ENCODE measurements at regions not wholly inside any gene's neighbourhood (a gene's known extent, or its start where the extent isn't known, plus 50 kb on each side); places are given as distances from the start of the nearest gene placed in this dataset.

- Histone ChIP-seq H3K79me2 (ENCODE audit: insufficient read depth, low read length) (no peaks in the 10 kb centered on the region), H3K4me3 (replicated peaks in 1 of 3; ENCODE audit: insufficient read depth in 1 of 3, low read depth in 2 of 3, low read length in 3 of 3) (peak overlapping the region in 2 of 3 experiments; percentile 46 to 63; a peak in 2 of 6 replicates), H3K36me3 (replicated peaks in 1 of 2; ENCODE audit: control insufficient read depth in 1 of 2, insufficient read depth in 2 of 2, low read length in 2 of 2) (no peaks in the 10 kb centered on the region), H3K9ac (ENCODE audit: insufficient read depth, low read depth, low read length) (peak overlapping the region; percentile 65), H2AFZ (ENCODE audit: low read length) (peak overlapping the region; percentile 74), H3K4me1 (ENCODE audit: insufficient read depth, low read length) (peaks cover 46% of the 10 kb centered on the region), H3K27ac (ENCODE audit: extremely low read length, insufficient read depth, low read length) (peak overlapping the region; percentile 88), H3K27me3 (ENCODE audit: control insufficient read depth in 1 of 2, insufficient read depth in 2 of 2, low read length in 2 of 2) (no peaks in the 10 kb centered on the region), H3K4me2 (ENCODE audit: low read depth, low read length) (peak overlapping the region; percentile 88), H4K20me1 (ENCODE audit: insufficient read depth, low read length) (no peaks in the 10 kb centered on the region), H3K9me3 (ENCODE audit: low read length) (0 out of 2 replicates have a peak, but pooled peaks cover 3% of the 10 kb centered on the region)
- POLR2A ChIA-PET: interaction anchor here (0.8 to 2.9 kb wide), 6 partner anchors 9 to 705 kb away, joined by 3 to 33 read pairs (median 5); partner anchors contain the start of gene TTC32
- CTCF ChIA-PET (ENCODE audit: low intra/inter-chr PET ratio, low total read pairs): interaction anchor here (0.7 kb wide), 1 partner anchor 358 kb away, joined by 4 read pairs; no protein-coding TSS in a partner anchor
- in situ Hi-C loops (cut with HindIII; ENCODE audit: extremely low pct_ligation_motif_present, low pct_unique_long_range_greater_than_20kb) (no loop called here), intact Hi-C loops (cut with micrococcal nuclease; ENCODE audit: unreplicated experiment) (loop anchor here (1.0 to 5.0 kb wide), 3 partner anchors 17 to 138 kb away; no protein-coding TSS in a partner anchor)
- peak; percentile 81 for FAIRE-seq
- WGBS (ENCODE audit: low lambda C conversion rate): under 1% methylated on average over 5 of the region's 5 CpGs
- no TSS peak for BruUV-seq (replicated peaks)
- peak; percentile 99 for DNase-seq (ENCODE audit: low spot score)
- ATAC-seq: peak; percentile 85
- peak; percentile 59; the same call in 1 of the 2 replicates for TF ChIP-seq BRCA1 (CRISPR knock-in tag; IDR thresholded peaks at IDR 0.05)
- peak; percentile 74 for TF ChIP-seq KLF6 (CRISPR knock-in tag; IDR thresholded peaks at IDR 0.05)
- TF ChIP-seq SSRP1 (CRISPR knock-in tag; IDR thresholded peaks at IDR 0.05): peak; percentile 65
- TF ChIP-seq KAT2B (IDR thresholded peaks at IDR 0.05; ENCODE audit: borderline replicate concordance, low read depth, low read length): no peak
- no peak for TF ChIP-seq SRSF1 (optimal IDR thresholded peaks at IDR 0.05; ENCODE audit: low read depth, low read length)
- TF ChIP-seq POGK (CRISPR knock-in tag; conservative IDR thresholded peaks at IDR 0.05): 0 out of 2 replicates have a peak, but pooled peaks have one; percentile 31
- peak; percentile 32; the same call in 1 of the 2 replicates for TF ChIP-seq ZNF816 (CRISPR knock-in tag; IDR thresholded peaks at IDR 0.05; ENCODE audit: borderline replicate concordance)
- no peak; the same call in 1 of the 2 replicates for TF ChIP-seq DMAP1 (CRISPR knock-in tag; IDR thresholded peaks at IDR 0.05)
- no peak for TF ChIP-seq ZNF407 (CRISPR knock-in tag; IDR thresholded peaks at IDR 0.05; ENCODE audit: not compliant biosample characterization)
- peak; percentile 73 for TF ChIP-seq ATF2 (CRISPR knock-in tag; IDR thresholded peaks at IDR 0.05)
Observed at GRCh38 chr2:19505199-19506136, 147.0 kb upstream of the OSR1 start.

All from HepG2 (cell line).